HG03354 (cell line): ENCODE measurements at regions not wholly inside any gene's neighbourhood (a gene's known extent, or its start where the extent isn't known, plus 50 kb on each side); places are given as distances from the start of the nearest gene placed in this dataset.
"Not testable (repeated sequence)": the region's sequence is repeated elsewhere in the genome, so short reads cannot be mapped to it uniquely, and the experiment has no call there.

Experiments
- ATAC-seq: cut with Tn5 transposase; IDR thresholded peaks from one replicate; pipeline ENCODE4 v1.9.1; 2021; ENCODE audit warnings: mild to moderate bottlenecking; ENCODE audit not compliant: unreplicated experiment, poor library complexity, severe bottlenecking

GRCh38 chr5:174491761-174492350 is 232.5 kb upstream of the MSX2 start:
- no peak for ATAC-seq

GRCh38 chr5:174493530-174493929 is 230.9 kb upstream of the MSX2 start:
- ATAC-seq: no peak

GRCh38 chr5:174497939-174498338 is 226.4 kb upstream of the MSX2 start:
- not testable (repeated sequence) for ATAC-seq

GRCh38 chr5:174498575-174498974 is 225.8 kb upstream of the MSX2 start:
- ATAC-seq: not testable (repeated sequence)

GRCh38 chr5:174500636-174501035 is 223.7 kb upstream of the MSX2 start:
- ATAC-seq: no peak

GRCh38 chr5:174501461-174502069 is 222.8 kb upstream of the MSX2 start:
- ATAC-seq: no peak

GRCh38 chr5:174503086-174503460 is 221.3 kb upstream of the MSX2 start:
- no peak for ATAC-seq

- no peak for ATAC-seq
Measured at GRCh38 chr5:174503461-174504265, 220.7 kb upstream of the MSX2 start.

- ATAC-seq: no peak
Measured at GRCh38 chr5:174504266-174504726, 220.1 kb upstream of the MSX2 start.

- no peak for ATAC-seq
Measured at GRCh38 chr5:174505621-174506020, 218.8 kb upstream of the MSX2 start.

GRCh38 chr5:174510782-174511453 is 213.5 kb upstream of the MSX2 start:
- ATAC-seq: not testable (repeated sequence)

GRCh38 chr5:174511714-174512253 is 212.6 kb upstream of the MSX2 start:
- no peak for ATAC-seq

- no peak for ATAC-seq
Measured at GRCh38 chr5:174514325-174514724, 210.1 kb upstream of the MSX2 start.

- ATAC-seq: no peak
Measured at GRCh38 chr5:174514983-174515394, 209.4 kb upstream of the MSX2 start.

- ATAC-seq: no peak
Measured at GRCh38 chr5:174516741-174517140, 207.6 kb upstream of the MSX2 start.

GRCh38 chr5:174518512-174518911 is 205.9 kb upstream of the MSX2 start:
- ATAC-seq: no peak

GRCh38 chr5:174520420-174521396 is 203.7 kb upstream of the MSX2 start:
- ATAC-seq: no peak

- ATAC-seq: no peak
Measured at GRCh38 chr5:174521449-174521848, 202.9 kb upstream of the MSX2 start.
